ENCODE measurements at regions not wholly inside any gene's neighbourhood (a gene's known extent, or its start where the extent isn't known, plus 50 kb on each side); places are given as distances from the start of the nearest gene placed in this dataset.

- DNase-seq (ENCODE audit: low read depth): no peak
- TF ChIP-seq CTCF (conservative IDR thresholded peaks at IDR 0.05; ENCODE audit: control insufficient read depth, insufficient read depth, low read depth, low read length): no peak
- H3K4me3 ChIP-seq (ENCODE audit: control insufficient read depth, low read depth, low read length): no peak overlapping the region
Measured at GRCh38 chr6:53721766-53722165, 56.2 kb upstream of the KLHL31 start.

- DNase-seq (ENCODE audit: low read depth): peak; percentile 75
- H3K4me3 ChIP-seq (ENCODE audit: control insufficient read depth, low read depth, low read length): no peak overlapping the region
Measured at GRCh38 chr6:53718597-53719460, 53.3 kb upstream of the KLHL31 start.

GRCh38 chr6:53717566-53717965 lies 52.0 kb upstream of the KLHL31 start:
- TF ChIP-seq CTCF (conservative IDR thresholded peaks at IDR 0.05; ENCODE audit: control insufficient read depth, insufficient read depth, low read depth, low read length): no peak
- no peak overlapping the region for H3K4me3 ChIP-seq (ENCODE audit: control insufficient read depth, low read depth, low read length)
- DNase-seq (ENCODE audit: low read depth): peak; percentile 55

More at GRCh38 chr6:53718597-53719460, 53.3 kb upstream of the KLHL31 start:
- peak; percentile 83 for TF ChIP-seq CTCF (conservative IDR thresholded peaks at IDR 0.05; ENCODE audit: control insufficient read depth, insufficient read depth, low read depth, low read length)

GRCh38 chr6:53715434-53715833 lies 49.9 kb upstream of the KLHL31 start:
- TF ChIP-seq CTCF (conservative IDR thresholded peaks at IDR 0.05; ENCODE audit: control insufficient read depth, insufficient read depth, low read depth, low read length): no peak
- no peak overlapping the region for H3K4me3 ChIP-seq (ENCODE audit: control insufficient read depth, low read depth, low read length)
- no peak for DNase-seq (ENCODE audit: low read depth)

Data from fibroblast of mammary gland (primary cell).